Fibroblast of lung (primary cell): ENCODE measurements at regions not wholly inside any gene's neighbourhood (a gene's known extent, or its start where the extent isn't known, plus 50 kb on each side); places are given as distances from the start of the nearest gene placed in this dataset.

Experiments
- DNase-seq, 2 donors: peaks; one replicate each; pipeline versions ENCODE4 v3.0.0 to v3.0.0-alpha.2; 2010; ENCODE audit warnings: low read depth in 2 of 2
- H2AFZ ChIP-seq: 2 replicates; pipeline ENCODE4 v1.5.1; 2012; ENCODE audit warnings: low read length, control low read depth, inconsistent platforms
- H3K27ac ChIP-seq: 2 replicates; pipeline ENCODE4 v1.5.1; 2011; ENCODE audit warnings: low read length, control low read depth; ENCODE audit not compliant: insufficient read depth
- H3K27me3 ChIP-seq: 2 replicates; pipeline ENCODE4 v1.5.1; 2011; ENCODE audit warnings: mild to moderate bottlenecking, low read length; ENCODE audit not compliant: control insufficient read depth, insufficient read depth
- H3K36me3 ChIP-seq: 2 replicates; pipeline ENCODE4 v1.5.1; 2011; ENCODE audit warnings: low read length; ENCODE audit not compliant: control insufficient read depth, insufficient read depth
- H3K4me1 ChIP-seq: 2 replicates; pipeline ENCODE4 v1.5.1; 2011; ENCODE audit warnings: low read length; ENCODE audit not compliant: control insufficient read depth, insufficient read depth; ENCODE audit errors: extremely low read depth
- H3K4me2 ChIP-seq: 2 replicates; pipeline ENCODE4 v1.5.1; 2011; ENCODE audit warnings: low read length, control low read depth; ENCODE audit not compliant: insufficient read depth; ENCODE audit errors: extremely low read depth
- H3K4me3 ChIP-seq, 4 experiments: fragments of 200-600 bp in 1 of 4; sonication (generic) in 1 of 4; replicated peaks in 1 of 4; 2 replicates each; pipeline ENCODE4 v1.5.1; 2011 to 2016; ENCODE audit warnings: low read length in 4 of 4, low read depth in 3 of 4, mild to moderate bottlenecking in 3 of 4, control low read depth in 2 of 4, inconsistent platforms in 1 of 4, mixed read lengths in 1 of 4; ENCODE audit not compliant: insufficient read depth in 1 of 4; ENCODE audit errors: control extremely low read depth in 1 of 4
- H3K79me2 ChIP-seq: 2 replicates; pipeline ENCODE4 v1.5.1; 2012; ENCODE audit warnings: mild to moderate bottlenecking, low read length, inconsistent platforms; ENCODE audit not compliant: control insufficient read depth, insufficient read depth
- H3K9ac ChIP-seq: 2 replicates; pipeline ENCODE4 v1.5.1; 2011; ENCODE audit warnings: mild to moderate bottlenecking, low read length, control low read depth; ENCODE audit not compliant: insufficient read depth
- H3K9me3 ChIP-seq: 2 replicates; pipeline ENCODE4 v1.5.1; 2012; ENCODE audit warnings: low read depth, low read length; ENCODE audit not compliant: control insufficient read depth, insufficient read depth
- H4K20me1 ChIP-seq: 2 replicates; pipeline ENCODE4 v1.5.1; 2011; ENCODE audit warnings: low read length; ENCODE audit not compliant: control insufficient read depth, insufficient read depth; ENCODE audit errors: extremely low read depth
- CTCF ChIP-seq, 2 donors: IDR thresholded peaks in 1 of 2; conservative IDR thresholded peaks in 1 of 2; 1 replicate in 1 of 2; 2 replicates in 1 of 2; pipeline ENCODE4 v1.5.1; 2011 to 2012; ENCODE audit warnings: low read length in 2 of 2, control low read depth in 1 of 2, inconsistent platforms in 1 of 2, low read depth in 1 of 2, mild to moderate bottlenecking in 1 of 2
- EZH2 ChIP-seq: IDR thresholded peaks from 2 replicates; pipeline ENCODE4 v1.5.1; 2012; ENCODE audit warnings: low read length, control low read depth, mild to moderate bottlenecking; ENCODE audit errors: missing control alignments

GRCh38 chr12:79512068-79512467 lies 178.7 kb downstream of the PAWR start:
- no peak overlapping the region for H3K4me2 ChIP-seq
- no peaks in the 10 kb centered on the region for H3K9me3 ChIP-seq
- H3K9ac ChIP-seq: no peak overlapping the region
- H3K4me3 ChIP-seq: no peak overlapping the region
- no peaks in the 10 kb centered on the region for H3K27me3 ChIP-seq
- H3K27ac ChIP-seq: no peak overlapping the region
- no peaks in the 10 kb centered on the region for H3K4me1 ChIP-seq
- no peaks in the 10 kb centered on the region for H4K20me1 ChIP-seq
- TF ChIP-seq CTCF (conservative IDR thresholded peaks at IDR 0.05 in 1 of 2, IDR thresholded peaks at IDR 0.05 in 1 of 2; ENCODE audit: low read depth in 1 of 2, low read length in 2 of 2) (no peak), EZH2 (no peak)
- H2AFZ ChIP-seq: no peak overlapping the region
- H3K36me3 ChIP-seq: no peaks in the 10 kb centered on the region
- DNase-seq: no peak
- H3K79me2 ChIP-seq: no peaks in the 10 kb centered on the region

DNA sequence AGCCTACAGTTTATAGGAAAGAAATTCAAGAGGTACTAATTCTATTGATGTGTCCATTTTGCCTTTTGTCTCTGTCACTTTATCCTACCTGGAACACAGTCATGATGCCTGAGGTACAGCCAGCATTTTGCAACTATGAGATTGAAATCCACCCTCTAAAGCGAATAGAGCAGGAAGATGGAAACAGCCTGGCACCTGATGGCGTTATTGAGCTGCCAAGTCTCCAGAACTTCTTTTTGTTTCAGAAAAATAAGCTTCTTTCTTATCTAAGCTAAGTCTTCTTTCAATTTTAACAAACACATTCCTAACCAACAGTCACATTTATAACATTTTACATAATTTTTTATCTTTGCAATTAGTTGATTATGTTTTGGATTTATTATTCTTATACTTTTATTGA lies 182.1 kb downstream of the PAWR start:
- TF ChIP-seq CTCF (conservative IDR thresholded peaks at IDR 0.05 in 1 of 2, IDR thresholded peaks at IDR 0.05 in 1 of 2; ENCODE audit: low read depth in 1 of 2, low read length in 2 of 2) (no peak), EZH2 (no peak)
- H2AFZ ChIP-seq: no peak overlapping the region
- no peak overlapping the region for H3K4me3 ChIP-seq
- H3K4me1 ChIP-seq: no peaks in the 10 kb centered on the region
- no peaks in the 10 kb centered on the region for H4K20me1 ChIP-seq
- H3K36me3 ChIP-seq: no peaks in the 10 kb centered on the region
- no peaks in the 10 kb centered on the region for H3K79me2 ChIP-seq
- no peak overlapping the region for H3K4me2 ChIP-seq
- H3K9me3 ChIP-seq: no peaks in the 10 kb centered on the region
- H3K27me3 ChIP-seq: no peaks in the 10 kb centered on the region
- H3K9ac ChIP-seq: no peak overlapping the region
- no peak for DNase-seq
- H3K27ac ChIP-seq: no peak overlapping the region
